NCI-H1105 treated with DMSO at 0.1 percent for 48 hours (cell line): ENCODE measurements at regions not wholly inside any gene's neighbourhood (a gene's known extent, or its start where the extent isn't known, plus 50 kb on each side); places are given as distances from the start of the nearest gene placed in this dataset.

ENCODE experiments used
- DNase-seq: peaks from one replicate; lab custom pipeline; 2025; lab: John Stamatoyannopoulos, UW

DNA sequence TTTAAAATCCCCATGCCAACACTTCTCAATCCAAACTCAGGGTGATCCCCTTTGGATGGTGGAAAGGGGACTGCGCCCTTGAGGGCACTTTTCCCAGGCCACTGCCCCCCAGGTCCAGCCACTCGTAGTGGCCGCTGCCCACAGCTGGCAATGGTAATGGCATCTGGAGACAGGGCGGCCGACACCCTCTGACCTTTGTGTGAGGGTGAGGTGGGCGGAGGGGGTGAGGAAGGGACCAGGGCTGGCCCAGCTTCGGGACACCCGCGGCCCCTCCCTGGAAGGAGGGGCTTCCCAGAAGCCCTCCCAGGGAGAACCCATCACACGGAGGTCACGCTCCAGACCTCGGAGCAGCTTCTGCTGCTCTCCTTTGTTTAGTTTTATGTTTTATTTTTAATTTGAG, 289.7 kb downstream of the FOXL1 start:
- no peak for DNase-seq

DNA sequence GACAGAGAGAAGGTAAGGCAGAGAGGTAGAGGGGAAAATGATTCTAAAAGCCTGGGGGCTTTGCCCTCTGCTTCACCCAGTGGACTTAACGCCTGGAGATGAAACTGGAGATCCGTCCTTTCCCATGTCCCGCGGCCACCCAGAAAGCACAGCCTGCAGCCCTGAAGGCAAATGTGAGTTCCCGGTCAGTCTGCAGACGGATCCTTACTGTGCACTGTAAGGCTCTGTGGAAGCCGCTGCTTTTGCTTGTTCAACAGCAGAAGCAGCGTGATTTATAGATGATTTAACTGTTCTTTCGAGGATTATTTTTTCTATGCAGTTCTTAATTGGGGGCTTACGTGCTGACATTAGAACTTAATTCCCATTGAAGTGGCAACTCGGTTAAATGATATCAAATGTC, 290.4 kb downstream of the FOXL1 start:
- DNase-seq, result no peak

DNA sequence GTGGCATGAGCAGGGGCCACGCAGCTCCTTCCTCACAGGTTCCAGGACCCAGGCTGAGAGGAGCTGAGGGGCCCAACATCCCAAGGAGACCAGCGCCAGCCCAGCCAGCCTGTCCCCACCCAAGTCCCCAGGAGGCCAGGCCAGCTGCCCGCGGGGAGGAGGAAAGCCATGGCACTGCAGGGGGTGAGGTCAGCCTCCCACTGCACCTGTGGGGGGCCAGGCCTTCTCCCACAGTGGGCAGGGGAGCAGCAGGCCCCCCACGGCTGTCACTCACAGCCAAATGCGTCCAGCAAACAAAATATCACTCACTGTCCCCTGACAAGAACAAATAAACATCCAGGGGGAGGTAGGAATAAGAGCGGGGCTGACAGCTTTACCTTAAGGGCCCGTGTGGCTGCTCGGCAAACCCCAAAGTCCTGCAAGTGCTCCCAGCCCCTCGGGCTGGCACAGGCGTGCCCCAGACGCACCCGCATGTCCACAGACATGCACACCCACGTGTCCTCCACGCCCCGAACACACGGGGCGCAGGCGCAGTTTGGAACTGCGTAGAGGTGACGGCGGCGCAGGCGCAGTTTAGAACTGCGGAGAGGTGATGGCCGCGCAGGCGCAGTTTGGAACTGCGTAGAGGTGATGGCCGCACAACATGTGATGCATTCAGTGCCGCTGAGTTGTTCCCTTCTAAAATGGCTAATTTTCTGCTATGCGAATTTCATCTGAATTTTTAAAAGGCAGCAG, 291.1 kb downstream of the FOXL1 start:
- DNase-seq, result no peak

DNA sequence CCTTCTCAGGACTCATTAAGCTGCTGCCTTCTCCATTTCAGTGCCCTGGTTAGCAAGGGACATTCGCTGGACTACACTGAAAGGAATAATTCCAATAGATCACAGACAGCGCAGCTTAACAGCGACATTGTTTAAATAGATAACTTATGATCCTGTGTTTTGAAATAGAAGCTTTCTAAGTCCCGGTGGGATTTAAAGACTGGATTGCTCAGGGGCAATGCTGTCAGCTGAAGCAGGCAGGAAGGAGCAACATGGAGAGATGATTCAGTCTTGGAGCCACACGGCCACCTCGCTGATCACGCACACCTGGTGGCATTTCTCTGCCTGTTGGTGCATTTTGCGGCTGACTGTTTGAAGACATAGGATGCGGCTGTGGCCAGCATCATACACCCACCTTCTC, 292.0 kb downstream of the FOXL1 start:
- DNase-seq, result no peak

DNA sequence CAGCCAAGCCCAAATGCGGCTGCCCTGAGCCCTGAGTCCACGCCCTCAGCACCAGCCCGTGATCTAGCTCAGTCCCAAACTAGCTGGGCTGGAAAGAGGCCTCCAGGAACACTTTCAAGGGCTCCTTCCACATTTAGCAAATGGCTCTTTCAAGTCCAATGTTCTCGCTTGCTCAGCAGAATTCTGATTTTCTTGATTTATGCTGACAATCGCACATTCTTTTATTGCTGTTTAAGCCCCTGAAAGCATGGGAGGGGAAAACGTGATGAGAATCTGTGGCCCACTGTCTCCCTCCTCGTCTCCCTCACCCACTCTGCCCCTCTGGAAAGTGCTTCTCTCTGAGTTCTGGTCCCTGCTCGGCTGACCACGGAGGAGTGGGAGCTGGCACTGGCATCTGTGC, 293.8 kb downstream of the FOXL1 start:
- no peak for DNase-seq

DNA sequence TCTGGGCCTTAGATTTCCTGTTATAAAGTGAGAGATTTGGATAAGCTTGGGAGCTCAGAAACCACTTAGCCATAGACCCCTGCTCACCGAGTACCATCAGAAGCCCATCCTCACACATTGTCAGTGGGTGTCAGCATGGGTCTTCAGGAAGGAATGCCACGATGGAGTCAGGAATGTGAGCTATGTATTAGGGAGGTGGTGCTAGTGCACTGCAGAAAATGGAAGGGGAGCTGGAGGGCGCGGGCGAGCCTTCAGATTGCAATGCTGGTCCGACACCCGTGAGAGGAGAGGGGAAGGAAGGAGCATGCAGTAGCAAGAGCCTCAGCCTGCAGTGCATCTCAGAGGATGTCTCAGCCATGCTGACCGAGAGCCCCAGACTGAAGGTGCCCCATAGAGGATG, 294.5 kb downstream of the FOXL1 start:
- no peak for DNase-seq

DNA sequence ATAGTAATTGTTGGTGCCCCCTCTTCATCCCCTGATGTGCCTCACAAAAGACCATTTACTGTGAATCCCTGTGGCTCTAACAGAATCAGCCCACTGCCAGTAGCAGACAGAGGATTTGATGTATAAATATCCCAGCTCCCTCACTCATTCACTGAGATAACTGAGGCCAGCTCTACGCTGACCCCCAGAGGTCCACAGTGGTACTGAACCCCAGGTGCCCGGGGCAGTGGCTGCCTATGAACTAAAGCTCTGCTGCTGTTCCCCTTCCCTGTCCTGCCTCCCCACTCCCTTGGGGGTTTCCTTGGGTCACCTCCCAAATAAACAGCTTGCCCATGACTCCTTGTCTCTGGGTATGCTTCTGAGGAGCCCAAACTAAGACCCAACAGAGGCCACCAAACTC, 295.8 kb downstream of the FOXL1 start:
- DNase-seq, result no peak

DNA sequence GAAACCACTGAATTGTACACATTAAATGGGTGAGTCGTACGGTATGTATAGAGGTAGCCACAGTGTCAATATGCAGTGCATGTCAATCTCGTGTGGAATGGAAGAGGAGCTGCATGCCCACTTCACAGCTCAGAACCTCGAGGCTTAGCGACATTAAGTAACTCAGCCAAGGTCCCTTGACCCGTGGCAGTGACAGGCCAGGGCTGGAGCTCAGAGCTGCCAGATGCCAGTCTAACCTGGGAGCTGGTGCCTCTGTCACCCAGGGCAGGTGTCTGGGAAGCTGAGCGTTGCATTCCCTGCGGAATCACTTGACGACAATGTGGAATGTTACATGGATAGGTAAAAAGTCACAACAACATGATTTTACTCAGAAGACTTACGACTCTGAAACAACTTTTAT, 298.1 kb downstream of the FOXL1 start:
- no peak for DNase-seq

DNA sequence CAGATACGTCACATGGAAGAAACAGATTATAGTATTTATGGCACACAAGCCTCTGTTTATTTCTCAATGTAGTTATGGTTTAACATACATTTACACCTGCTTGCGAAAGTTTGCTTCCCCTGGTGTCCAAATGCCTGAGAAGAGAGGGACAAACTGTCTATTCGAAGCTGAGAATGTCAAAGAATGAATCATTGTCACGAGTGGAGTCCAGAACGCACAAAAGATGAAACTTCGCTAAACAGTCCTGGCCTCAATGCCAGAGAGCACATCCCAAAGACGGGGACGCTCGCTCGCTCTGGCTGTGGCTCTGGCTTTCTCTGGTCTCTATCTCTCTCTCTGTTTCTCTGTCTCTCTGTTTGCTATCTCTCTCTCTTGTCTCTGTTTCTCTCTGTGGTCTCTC, 298.8 kb downstream of the FOXL1 start:
- no peak for DNase-seq

DNA sequence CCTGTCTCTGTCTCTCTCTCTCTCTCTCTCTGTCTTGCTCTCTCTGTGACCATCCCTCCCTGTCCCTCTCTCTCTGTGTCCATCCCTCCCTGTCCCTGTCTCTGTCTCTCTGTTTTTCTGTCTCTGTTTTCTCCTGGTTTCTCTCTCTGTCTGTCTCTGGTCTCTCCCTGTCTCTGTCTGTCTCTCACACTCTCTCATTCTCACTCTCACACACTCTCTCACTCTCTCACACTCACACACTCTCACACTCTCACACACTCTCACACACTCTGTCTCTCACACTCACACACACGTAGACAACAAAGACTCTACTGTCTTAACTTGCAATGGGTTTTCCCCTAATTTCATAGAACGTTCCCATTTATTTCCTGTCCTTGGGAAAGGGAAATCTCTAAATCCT, 299.5 kb downstream of the FOXL1 start:
- no peak for DNase-seq

DNA sequence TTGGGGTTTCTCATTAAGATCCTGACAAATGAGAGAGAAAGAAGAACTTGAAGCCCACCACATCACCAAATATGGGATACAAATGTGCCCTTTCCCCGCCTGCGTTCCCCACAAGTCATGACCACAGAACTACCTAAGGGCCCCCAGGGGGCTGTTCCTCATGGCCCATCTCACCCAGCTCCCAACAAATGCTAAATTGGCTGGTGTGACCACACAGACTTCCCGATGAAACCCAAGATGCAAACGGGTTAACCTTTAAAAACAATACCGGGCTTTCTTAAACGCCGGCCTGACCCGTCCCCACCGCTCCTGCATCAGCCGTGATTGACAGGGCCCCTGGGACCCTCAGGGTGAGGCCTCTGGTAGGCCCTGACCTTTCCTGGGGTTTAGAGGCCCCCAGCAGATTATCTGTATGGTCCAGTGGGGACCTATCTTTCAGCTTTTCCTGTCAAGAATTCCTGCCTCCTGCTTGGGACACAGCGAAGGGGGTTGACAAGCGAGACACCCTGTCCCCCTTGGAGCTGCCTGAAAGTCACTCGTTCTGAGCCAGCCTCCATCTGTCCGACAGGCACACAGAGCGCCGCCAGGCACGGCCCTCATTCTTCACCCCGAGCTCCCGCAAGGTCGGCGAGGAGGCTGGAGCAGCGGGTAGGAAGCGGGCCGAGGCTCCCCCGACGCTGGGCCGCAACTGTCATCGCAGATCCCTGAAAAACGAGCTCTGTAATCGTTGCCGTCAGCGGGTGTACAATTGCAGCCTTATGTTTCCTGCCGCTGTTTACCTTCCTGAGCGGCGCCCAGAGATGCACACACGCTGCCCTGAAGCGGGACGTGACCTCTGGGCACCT, 300.1 kb downstream of the FOXL1 start:
- no peak for DNase-seq

DNA sequence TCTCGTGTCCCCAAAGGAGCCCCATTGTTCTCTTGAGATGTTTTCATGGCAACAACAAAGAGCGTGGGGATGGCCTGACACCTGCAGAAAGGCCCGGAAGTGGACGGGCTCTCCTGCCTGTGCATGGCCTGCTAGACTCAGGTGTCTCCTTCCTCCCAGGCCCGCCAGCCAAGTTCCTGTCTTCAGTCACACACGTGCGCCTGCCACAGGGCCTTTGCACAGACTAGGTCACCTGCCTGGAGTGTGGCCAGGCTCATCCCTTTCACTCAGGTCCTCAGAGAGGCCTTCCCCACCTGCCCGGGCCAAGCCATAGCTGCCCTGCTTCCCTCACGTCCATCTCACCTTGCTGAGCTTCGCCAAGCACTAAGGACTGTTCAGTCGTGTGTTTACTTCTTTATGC, 300.9 kb downstream of the FOXL1 start:
- DNase-seq, result no peak

DNA sequence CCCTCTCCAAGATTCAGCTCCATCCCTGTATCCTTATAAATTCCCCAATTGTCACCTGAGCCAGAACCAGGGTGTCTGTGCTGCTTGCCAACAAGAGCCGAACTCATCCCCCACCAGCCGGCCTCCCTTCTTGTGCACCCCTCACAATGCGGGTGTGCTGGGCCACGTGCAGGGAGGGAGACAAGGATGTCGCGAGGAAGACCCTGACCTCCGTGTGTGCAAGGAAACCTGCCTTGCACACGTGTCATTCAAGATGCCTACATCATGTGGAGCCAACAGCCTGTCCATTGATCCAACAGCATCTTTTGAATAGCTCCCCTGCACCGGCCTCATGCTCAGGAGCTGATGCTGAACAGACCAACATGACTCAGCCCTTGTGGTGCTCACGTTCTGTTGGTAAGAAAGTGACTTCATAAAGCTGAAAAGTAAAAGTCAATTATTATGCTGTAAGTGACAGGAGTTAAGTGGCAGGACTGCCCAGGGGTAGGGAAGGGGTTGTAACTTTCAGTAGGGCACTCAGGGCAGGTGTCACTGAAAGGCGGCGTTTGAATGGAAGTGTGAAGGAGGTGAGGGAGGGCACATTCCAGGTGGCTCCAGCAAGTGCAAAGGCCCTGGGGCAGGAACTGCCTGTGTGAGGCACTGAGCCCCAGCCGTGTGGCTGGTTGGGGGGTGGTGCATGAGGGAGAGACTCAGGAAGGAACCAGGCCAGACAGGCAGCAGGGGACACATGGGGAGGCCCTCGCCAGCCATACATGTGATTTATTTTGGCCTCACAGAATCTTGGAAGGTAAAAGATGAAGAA, 302.2 kb downstream of the FOXL1 start:
- no peak for DNase-seq

DNA sequence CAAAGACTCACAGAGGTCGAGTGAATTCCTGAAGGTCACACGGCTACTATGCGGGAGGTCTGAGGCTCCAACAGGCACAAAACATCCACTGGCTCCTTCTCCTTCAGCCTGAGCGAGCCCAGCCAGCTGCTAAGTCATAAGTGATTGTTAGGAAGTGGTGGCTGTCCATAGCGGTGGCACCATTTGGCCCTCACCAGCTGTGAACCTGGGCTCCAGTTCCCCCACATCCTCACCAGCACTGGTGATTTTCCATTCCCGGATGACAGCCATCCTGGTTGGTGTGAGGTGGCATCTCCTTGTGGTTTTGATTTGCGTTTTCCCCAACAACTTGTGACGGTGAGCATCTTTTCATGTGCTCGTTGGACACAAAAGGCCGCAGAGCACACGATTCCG, 302.8 kb downstream of the FOXL1 start:
- no peak for DNase-seq

DNA sequence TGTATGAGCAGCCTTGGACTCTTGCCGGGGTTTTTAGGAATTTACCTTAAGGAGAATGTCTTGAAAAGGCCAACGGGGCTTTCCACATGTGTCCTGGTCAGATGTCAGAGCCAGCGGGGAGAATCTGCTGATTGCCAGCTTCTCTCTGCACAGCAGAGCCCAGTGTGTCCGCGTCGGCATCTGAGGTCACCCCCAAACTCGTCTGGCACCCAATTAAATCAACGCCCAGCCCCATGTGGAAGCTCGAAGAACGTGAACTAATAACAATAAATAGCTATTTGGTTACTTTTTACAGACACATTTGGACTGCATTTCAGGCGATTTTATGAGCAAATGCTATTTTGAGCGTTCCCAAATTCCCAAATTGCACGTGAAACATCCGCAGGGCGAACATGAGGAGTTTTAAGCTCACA, 303.5 kb downstream of the FOXL1 start:
- DNase-seq, result no peak

DNA sequence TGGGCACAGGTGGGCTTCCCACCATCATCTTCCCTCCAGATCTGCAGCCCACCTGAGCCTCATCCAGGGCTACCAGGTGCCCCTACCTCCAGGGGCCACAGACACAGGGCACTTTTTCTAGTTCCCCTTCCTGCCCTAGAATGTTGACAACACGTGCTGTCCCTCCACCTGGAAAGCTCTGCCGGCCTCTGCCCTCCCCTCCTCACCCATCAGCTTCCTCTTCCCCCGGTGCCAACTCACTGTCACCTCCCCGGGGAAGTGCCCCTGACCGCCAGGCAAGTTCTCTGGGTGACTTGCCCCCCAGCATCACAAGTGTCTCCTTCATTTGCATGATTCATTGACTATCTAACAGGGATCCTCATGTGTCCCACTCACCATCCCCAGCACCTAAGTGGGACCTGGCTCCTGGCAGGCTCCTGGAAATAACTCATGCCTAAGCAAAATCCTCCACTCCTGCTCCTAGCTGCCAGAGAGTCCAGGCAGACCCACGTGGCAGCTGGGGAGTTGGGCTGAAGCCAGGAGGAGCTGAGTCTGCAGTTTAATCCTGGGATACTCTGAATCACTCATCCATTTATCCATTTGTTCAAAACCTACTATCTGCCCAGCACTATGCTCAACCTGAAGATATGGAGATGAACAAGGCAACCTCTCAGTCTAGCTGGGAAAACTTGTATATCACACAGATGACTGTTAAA, 304.4 kb downstream of the FOXL1 start:
- DNase-seq, result peak; percentile 20

DNA sequence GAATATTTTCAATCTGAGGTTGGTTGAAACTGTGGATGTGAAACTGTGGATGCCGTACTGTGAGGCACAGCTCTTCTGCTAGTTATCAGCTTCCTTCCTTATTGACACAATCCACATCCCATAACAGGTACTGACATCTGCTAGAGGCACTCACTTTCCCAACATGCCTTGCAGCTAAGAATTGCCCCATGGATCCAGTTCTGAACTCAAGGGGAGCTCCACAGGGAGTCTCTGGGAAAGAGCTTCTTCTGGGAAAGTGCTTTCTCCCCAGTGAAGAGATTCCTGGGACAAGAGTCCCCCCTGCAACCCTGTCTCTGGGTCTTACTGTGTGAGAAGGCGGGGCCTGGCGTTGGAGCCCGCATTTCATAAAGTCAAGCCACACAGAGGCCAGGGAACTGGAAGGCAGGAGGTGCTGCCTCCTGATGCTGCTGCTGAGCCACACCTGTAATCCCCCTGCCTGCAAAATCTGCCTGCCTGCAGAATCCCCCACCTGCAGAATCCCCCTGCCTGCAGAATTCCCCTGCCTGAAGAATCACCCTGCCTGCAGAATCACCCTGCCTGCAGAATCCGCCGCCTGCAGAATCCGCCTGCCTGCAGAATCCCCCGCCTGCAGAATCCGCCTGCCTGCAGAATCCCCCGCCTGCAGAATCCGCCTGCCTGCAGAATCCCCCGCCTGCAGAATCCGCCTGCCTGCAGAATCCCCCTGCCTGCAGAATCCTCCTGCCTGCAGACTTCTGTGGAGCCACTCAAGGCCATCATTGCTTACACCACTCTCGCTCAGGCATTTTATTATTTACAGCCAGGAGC, 305.4 kb downstream of the FOXL1 start:
- DNase-seq, result no peak

DNA sequence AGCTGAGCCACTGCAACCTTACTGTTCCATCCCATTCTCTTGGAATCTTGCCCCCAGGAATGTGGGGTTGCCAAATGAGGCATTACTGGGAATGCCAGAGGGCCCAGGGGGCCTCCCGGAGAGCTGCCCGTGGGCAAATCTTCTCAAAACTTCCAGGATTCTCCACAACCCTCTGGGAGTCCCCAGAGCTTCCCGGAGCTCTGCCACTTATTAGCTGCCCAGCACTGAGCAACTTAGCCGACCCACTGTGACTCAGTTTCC, 306.0 kb downstream of the FOXL1 start:
- no peak for DNase-seq

DNA sequence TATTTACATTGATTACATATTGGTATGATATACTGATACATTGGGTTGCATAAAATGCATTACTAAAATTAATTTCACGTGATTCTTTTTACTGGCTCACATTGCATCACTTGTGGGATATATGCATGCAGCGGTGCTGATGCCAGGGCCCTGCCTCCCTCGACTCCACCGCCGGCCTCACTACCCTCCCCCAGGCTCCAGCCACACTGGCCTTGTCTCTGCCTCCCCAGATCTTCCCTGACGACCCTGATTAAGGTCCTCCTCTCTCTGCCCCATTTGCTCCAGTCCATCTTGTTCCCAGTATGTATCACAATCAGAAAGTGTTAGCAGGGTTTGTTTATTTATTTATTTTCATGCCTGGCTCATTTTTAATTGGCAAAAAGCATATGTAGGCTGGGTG, 306.8 kb downstream of the FOXL1 start:
- no peak for DNase-seq

DNA sequence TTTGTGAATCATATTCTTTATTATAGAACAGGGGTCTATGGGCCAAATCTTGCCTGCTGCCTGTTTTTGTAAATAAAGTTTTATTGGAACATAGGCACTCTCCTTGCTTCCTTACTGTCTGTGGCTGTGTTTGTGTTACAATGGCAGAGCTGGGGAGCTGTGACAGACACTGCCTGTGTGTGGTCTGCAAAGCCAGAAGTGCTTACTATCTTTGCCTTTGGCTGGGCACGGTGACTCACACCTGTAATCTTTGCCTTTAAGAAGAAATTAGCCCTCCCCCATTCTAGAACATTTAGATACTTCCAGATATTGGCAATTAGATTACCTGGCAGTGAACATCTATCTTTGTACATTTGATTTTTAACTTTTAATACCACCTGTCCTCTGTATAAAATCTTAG, 308.3 kb downstream of the FOXL1 start:
- DNase-seq, result no peak

DNA sequence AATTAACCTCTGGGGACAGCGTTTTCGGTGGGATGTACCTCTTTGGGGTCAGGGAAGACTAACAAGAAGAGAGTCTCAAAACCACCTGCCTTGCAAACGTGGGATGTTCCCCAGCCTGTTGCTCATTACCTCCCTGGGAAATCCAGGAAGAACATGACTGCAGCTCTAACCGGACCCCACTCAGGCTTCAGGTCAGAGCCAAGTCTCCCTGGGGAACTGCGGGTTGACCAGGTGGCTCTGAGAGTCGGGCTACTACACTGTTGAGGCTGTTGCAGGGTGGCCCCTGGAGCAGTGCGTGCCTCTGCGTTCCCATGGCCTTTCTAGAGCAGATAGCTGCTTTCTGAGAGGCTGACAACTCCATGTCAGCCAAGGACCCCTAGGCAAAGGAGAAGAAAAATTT, 309.1 kb downstream of the FOXL1 start:
- no peak for DNase-seq
